HFFc6 (cell line): ENCODE measurements at regions not wholly inside any gene's neighbourhood (a gene's known extent, or its start where the extent isn't known, plus 50 kb on each side); places are given as distances from the start of the nearest gene placed in this dataset.
"Not testable (repeated sequence)": the region's sequence is repeated elsewhere in the genome, so short reads cannot be mapped to it uniquely, and the experiment has no call there.

Experiments used
- DNase-seq: peaks from one replicate; pipeline ENCODE4 v3.0.0-alpha.2; 2018
- H3K27ac Mint-ChIP-seq: 2 replicates; pipeline ENCODE4 v1.8.0; 2020; ENCODE audit warnings: mild to moderate bottlenecking, mixed read lengths
- H3K27me3 Mint-ChIP-seq: 2 replicates; pipeline ENCODE4 v1.8.0; 2021; ENCODE audit warnings: mild to moderate bottlenecking, moderate library complexity, mixed read lengths; ENCODE audit not compliant: insufficient read depth
- H3K36me3 Mint-ChIP-seq: 2 replicates; pipeline ENCODE4 v1.8.0; 2021; ENCODE audit warnings: low read depth, mixed read lengths
- H3K4me1 Mint-ChIP-seq: 2 replicates; pipeline ENCODE4 v1.8.0; 2020; ENCODE audit warnings: low read depth, mixed read lengths
- H3K4me3 Mint-ChIP-seq: 2 replicates; pipeline ENCODE4 v1.8.0; 2020; ENCODE audit warnings: mild to moderate bottlenecking, moderate library complexity, mixed read lengths
- H3K9me3 Mint-ChIP-seq: 2 replicates; pipeline ENCODE4 v1.8.0; 2020; ENCODE audit warnings: mild to moderate bottlenecking, mixed read lengths
- CTCF ChIP-seq: fragments of 200-600 bp; sonication (generic); IDR thresholded peaks from 2 replicates; pipeline ENCODE4 v1.5.0; 2021; ENCODE audit warnings: antibody characterized with exemption, mild to moderate bottlenecking

DNA sequence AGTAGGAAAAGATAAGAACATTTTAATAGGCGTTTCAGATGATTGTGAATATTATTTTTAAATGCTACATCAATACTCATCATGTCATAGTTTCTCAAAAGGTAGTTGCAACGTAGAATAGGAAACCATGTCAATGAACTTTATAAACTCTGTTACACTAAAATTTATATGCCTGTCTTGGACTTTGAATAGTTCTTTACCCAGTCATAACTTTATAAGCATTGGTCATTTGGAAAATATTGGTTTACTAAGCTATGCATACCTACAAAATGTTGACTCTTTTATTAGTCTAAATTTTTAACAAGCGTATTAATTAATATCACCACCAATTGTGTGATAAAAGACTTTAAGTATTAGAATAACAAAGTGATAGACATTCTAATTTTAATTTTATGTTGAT, 293.5 kb downstream of the CGGBP1 start:
- H3K27me3 Mint-ChIP-seq, result peaks cover 6% of the 10 kb centered on the region
- no peak for DNase-seq
- no peaks in the 10 kb centered on the region for H3K9me3 Mint-ChIP-seq
- H3K4me3 Mint-ChIP-seq, result no peak overlapping the region
- H3K36me3 Mint-ChIP-seq, result no peaks in the 10 kb centered on the region
- no peak overlapping the region for H3K27ac Mint-ChIP-seq
- TF ChIP-seq CTCF, result no peak
- no peaks in the 10 kb centered on the region for H3K4me1 Mint-ChIP-seq

GRCh38 chr3:87761795-87762194, 297.0 kb downstream of the CGGBP1 start:
- Mint-ChIP-seq H3K4me1 (no peaks in the 10 kb centered on the region), H3K4me3 (no peak overlapping the region), H3K36me3 (no peaks in the 10 kb centered on the region), H3K27me3 (peaks cover 5% of the 10 kb centered on the region; the same call in 1 of the 2 replicates), H3K9me3 (no peaks in the 10 kb centered on the region), H3K27ac (no peak overlapping the region)
- DNase-seq, result no peak
- TF ChIP-seq CTCF, result no peak

DNA sequence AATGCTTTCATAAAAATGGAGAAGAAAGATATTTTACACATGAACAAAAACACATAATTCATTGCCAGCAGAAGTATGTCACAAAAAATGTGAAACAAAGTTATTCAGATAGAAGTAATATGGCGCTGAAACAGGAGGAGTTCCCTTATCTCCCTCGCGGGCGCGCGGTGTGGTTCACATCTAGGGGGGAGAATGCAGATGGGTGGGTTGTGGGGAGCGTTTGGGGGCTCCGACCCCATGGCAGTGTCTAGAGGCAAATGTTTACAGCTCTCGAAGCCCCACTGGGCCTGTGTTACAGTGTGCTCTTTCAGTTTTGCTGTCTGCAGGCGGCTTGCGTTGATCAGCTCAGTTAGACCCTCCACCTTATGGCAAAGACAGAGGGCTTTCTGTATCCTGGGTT, 297.5 kb downstream of the CGGBP1 start:
- no peak for TF ChIP-seq CTCF
- no peak for DNase-seq
- Mint-ChIP-seq H3K27ac (no peak overlapping the region), H3K36me3 (no peaks in the 10 kb centered on the region), H3K4me3 (no peak overlapping the region), H3K27me3 (0 out of 2 replicates have a peak, but pooled peaks cover 5% of the 10 kb centered on the region), H3K9me3 (no peaks in the 10 kb centered on the region), H3K4me1 (no peaks in the 10 kb centered on the region)

DNA sequence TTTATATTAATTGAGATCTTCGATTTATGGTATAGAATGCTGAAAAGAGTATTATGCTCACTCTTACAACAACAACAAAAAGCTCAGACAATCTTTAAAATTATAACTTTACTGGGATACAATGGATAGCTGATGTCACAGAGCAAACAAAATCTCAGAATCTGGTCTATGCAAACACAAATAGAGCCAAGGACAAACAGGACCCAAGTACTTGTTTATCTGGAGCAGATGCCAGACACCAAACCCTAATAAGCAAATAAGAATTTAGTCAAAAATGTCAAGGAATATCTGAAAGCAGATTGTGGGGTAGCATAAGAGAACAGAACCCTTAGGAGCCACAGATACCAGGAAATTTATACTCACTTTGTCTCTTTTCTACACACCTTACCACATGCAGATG, 302.2 kb downstream of the CGGBP1 start:
- Mint-ChIP-seq H3K36me3 (no peaks in the 10 kb centered on the region), H3K9me3 (no peaks in the 10 kb centered on the region), H3K4me3 (no peak overlapping the region), H3K4me1 (no peaks in the 10 kb centered on the region), H3K27me3 (peaks cover 3% of the 10 kb centered on the region), H3K27ac (no peak overlapping the region)
- DNase-seq, result no peak
- TF ChIP-seq CTCF, result no peak

GRCh38 chr3:87755852-87756251, 303.0 kb downstream of the CGGBP1 start:
- Mint-ChIP-seq H3K27ac (no peak overlapping the region), H3K4me3 (no peak overlapping the region), H3K27me3 (peaks cover 2% of the 10 kb centered on the region), H3K4me1 (no peaks in the 10 kb centered on the region), H3K36me3 (no peaks in the 10 kb centered on the region), H3K9me3 (no peaks in the 10 kb centered on the region)
- DNase-seq, result no peak
- TF ChIP-seq CTCF, result no peak

- H3K36me3 Mint-ChIP-seq, result peaks cover 20% of the 10 kb centered on the region; the same call in 1 of the 2 replicates
- peaks cover 26% of the 10 kb centered on the region for H3K9me3 Mint-ChIP-seq
- DNase-seq, result no peak
- no peaks in the 10 kb centered on the region; the same call in 1 of the 2 replicates for H3K27me3 Mint-ChIP-seq
- no peak for TF ChIP-seq CTCF
- no peak overlapping the region for H3K27ac Mint-ChIP-seq
- peaks cover 9% of the 10 kb centered on the region; the same call in 1 of the 2 replicates for H3K4me1 Mint-ChIP-seq
- H3K4me3 Mint-ChIP-seq, result no peak overlapping the region
These were observed 316.6 kb downstream of the CGGBP1 start for GRCh38 chr3:87742250-87742649.

DNA sequence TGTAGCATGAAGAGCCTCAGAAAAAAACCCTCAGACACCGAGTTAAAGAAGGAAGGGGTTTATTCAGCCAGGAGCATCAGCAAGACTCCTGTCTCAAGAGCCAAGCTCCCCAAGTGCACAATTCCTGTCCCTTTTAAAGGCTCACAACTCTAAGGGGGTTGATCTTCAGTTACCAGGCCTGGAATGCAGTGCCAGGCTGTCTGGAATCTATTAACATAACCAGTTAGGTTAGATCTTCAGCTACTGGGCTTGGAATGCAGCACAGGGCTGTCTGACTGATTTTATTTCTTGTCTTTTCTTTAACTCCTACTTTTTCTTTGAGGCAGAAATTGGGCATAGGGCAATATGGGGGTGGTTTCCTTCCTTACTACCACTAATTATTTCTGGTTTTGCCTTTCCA, 317.9 kb downstream of the CGGBP1 start:
- DNase-seq, H3K27me3 Mint-ChIP-seq, H3K4me1 Mint-ChIP-seq, H3K27ac Mint-ChIP-seq, H3K4me3 Mint-ChIP-seq: not testable (repeated sequence)
- Mint-ChIP-seq H3K36me3 (peaks cover 20% of the 10 kb centered on the region; the same call in 1 of the 2 replicates), H3K9me3 (peaks cover 26% of the 10 kb centered on the region)

- Mint-ChIP-seq H3K36me3 (peaks cover 19% of the 10 kb centered on the region; the same call in 1 of the 2 replicates), H3K9me3 (peaks cover 26% of the 10 kb centered on the region)
- not testable (repeated sequence) for DNase-seq, H3K4me1 Mint-ChIP-seq, H3K27me3 Mint-ChIP-seq, H3K4me3 Mint-ChIP-seq, H3K27ac Mint-ChIP-seq
These were observed 321.0 kb downstream of the CGGBP1 start for GRCh38 chr3:87737817-87738216.
